Astrocyte (in vitro differentiated cells and primary cell): ENCODE measurements at regions not wholly inside any gene's neighbourhood (a gene's known extent, or its start where the extent isn't known, plus 50 kb on each side); places are given as distances from the start of the nearest gene placed in this dataset.

Experiments used
- CTCF ChIP-seq: IDR thresholded peaks from 2 replicates; pipeline ENCODE4 v1.5.1; 2011; ENCODE audit warnings: low read depth, mild to moderate bottlenecking, inconsistent platforms, low read length, moderate library complexity; ENCODE audit not compliant: insufficient read depth
- EZH2 ChIP-seq: IDR thresholded peaks from 2 replicates; pipeline ENCODE4 v1.6.1; 2012; ENCODE audit warnings: mild to moderate bottlenecking, low read length, inconsistent platforms; ENCODE audit not compliant: insufficient read depth

DNA sequence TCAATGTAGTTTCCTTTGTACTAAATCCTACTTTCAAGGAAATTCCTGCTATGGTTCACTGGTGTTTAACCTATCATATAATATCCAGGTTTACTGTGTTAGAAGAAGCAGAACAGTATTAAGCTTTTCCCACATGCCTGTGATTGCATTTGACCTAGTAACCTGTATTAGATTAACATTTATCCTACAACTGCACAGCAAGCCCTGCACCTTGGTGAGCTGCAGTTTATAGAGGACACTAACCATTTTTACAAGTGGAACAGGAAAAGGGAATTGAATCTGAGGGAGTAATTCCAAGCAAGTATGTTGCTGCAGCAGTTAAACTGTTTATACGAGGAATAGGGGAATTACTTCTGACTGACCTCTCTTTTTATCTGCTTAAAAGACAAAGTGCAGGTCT, 328.6 kb downstream of the ETAA1 start:
- no peak for TF ChIP-seq CTCF
- no peak for TF ChIP-seq EZH2
